ENCODE measurements at regions not wholly inside any gene's neighbourhood (a gene's known extent, or its start where the extent isn't known, plus 50 kb on each side); places are given as distances from the start of the nearest gene placed in this dataset.

- ATAC-seq (no peak), DNase-seq (no peak)
- Mint-ChIP-seq H3K4me3 (no peak overlapping the region), H3K27me3 (no peaks in the 10 kb centered on the region), H3K9me3 (ENCODE audit: low read depth) (no peaks in the 10 kb centered on the region), H3K4me1 (no peaks in the 10 kb centered on the region), H3K27ac (no peak overlapping the region), H3K36me3 (ENCODE audit: low read depth) (no peaks in the 10 kb centered on the region)
- POLR2A ChIA-PET = no interaction called here
- CTCF ChIA-PET = interaction anchor here (0.5 to 1.9 kb wide), 3 partner anchors 13 to 1392 kb away, joined by 3 to 5 read pairs (median 3); no protein-coding TSS in a partner anchor
- intact Hi-C loops (cut with DNase I, micrococcal nuclease) = no loop called here
These were observed 151.4 kb downstream of the PTPN20 start for GRCh38 chr10:47062441-47063200.

- POLR2A ChIA-PET = interaction anchor here (0.6 kb wide), 1 partner anchor 70 kb away, joined by 3 read pairs; no protein-coding TSS in a partner anchor
- Mint-ChIP-seq H3K4me1 (no peaks in the 10 kb centered on the region), H3K27me3 (no peaks in the 10 kb centered on the region)
These were observed 152.6 kb downstream of the PTPN20 start for GRCh38 chr10:47063858-47064257.

GRCh38 chr10:47065903-47066302, 154.7 kb downstream of the PTPN20 start:
- no peaks in the 10 kb centered on the region for H3K27me3 Mint-ChIP-seq
- no peaks in the 10 kb centered on the region for H3K9me3 Mint-ChIP-seq (ENCODE audit: low read depth)
- CTCF ChIA-PET = no interaction called here
- POLR2A ChIA-PET = no interaction called here
- ATAC-seq (no peak), DNase-seq (no peak)
- no peak overlapping the region for H3K4me3 Mint-ChIP-seq
- H3K36me3 Mint-ChIP-seq (ENCODE audit: low read depth) = no peaks in the 10 kb centered on the region
- no peaks in the 10 kb centered on the region for H3K4me1 Mint-ChIP-seq
- H3K27ac Mint-ChIP-seq = no peak overlapping the region
- intact Hi-C loops (cut with DNase I, micrococcal nuclease) = no loop called here

More at GRCh38 chr10:47063858-47064257, 152.6 kb downstream of the PTPN20 start:
- Mint-ChIP-seq H3K4me3 (no peak overlapping the region), H3K27ac (no peak overlapping the region), H3K36me3 (ENCODE audit: low read depth) (no peaks in the 10 kb centered on the region), H3K9me3 (ENCODE audit: low read depth) (no peaks in the 10 kb centered on the region)
- intact Hi-C loops (cut with DNase I, micrococcal nuclease) = no loop called here
- no peak for ATAC-seq
- CTCF ChIA-PET = interaction anchor here (0.6 to 1.9 kb wide), 2 partner anchors 30 to 248 kb away, joined by 3 to 5 read pairs; no protein-coding TSS in a partner anchor
- no peak for DNase-seq

GRCh38 chr10:47067949-47068940, 157.0 kb downstream of the PTPN20 start:
- ATAC-seq (no peak), DNase-seq (no peak)
- Mint-ChIP-seq H3K36me3 (ENCODE audit: low read depth) (no peaks in the 10 kb centered on the region), H3K27me3 (peaks cover 2% of the 10 kb centered on the region), H3K4me1 (no peaks in the 10 kb centered on the region), H3K9me3 (ENCODE audit: low read depth) (no peaks in the 10 kb centered on the region), H3K27ac (no peak overlapping the region), H3K4me3 (no peak overlapping the region)
- intact Hi-C loops (cut with DNase I, micrococcal nuclease) = no loop called here
- CTCF ChIA-PET = interaction anchor here (0.7 kb wide), 1 partner anchor 484 kb away, joined by 3 read pairs; no protein-coding TSS in a partner anchor
- POLR2A ChIA-PET = no interaction called here

GRCh38 chr10:47070541-47070940, 159.3 kb downstream of the PTPN20 start:
- Mint-ChIP-seq H3K9me3 (ENCODE audit: low read depth) (no peaks in the 10 kb centered on the region), H3K27me3 (peaks cover 2% of the 10 kb centered on the region), H3K4me1 (no peaks in the 10 kb centered on the region), H3K36me3 (ENCODE audit: low read depth) (no peaks in the 10 kb centered on the region), H3K27ac (no peak overlapping the region), H3K4me3 (no peak overlapping the region)
- ChIA-PET CTCF (interaction anchor here (1.2 to 2.3 kb wide), 2 partner anchors 23 to 56 kb away, joined by 3 to 12 read pairs; no protein-coding TSS in a partner anchor), POLR2A (no interaction called here)
- DNase-seq (no peak), ATAC-seq (no peak)
- intact Hi-C loops (cut with DNase I, micrococcal nuclease) = no loop called here

- no peak for DNase-seq
- peaks cover 2% of the 10 kb centered on the region for H3K27me3 Mint-ChIP-seq
- H3K27ac Mint-ChIP-seq = no peak overlapping the region
- peaks cover 2% of the 10 kb centered on the region for H3K4me1 Mint-ChIP-seq
- POLR2A ChIA-PET = no interaction called here
- H3K9me3 Mint-ChIP-seq (ENCODE audit: low read depth) = no peaks in the 10 kb centered on the region
- H3K36me3 Mint-ChIP-seq (ENCODE audit: low read depth) = no peaks in the 10 kb centered on the region
- H3K4me3 Mint-ChIP-seq = no peak overlapping the region
- CTCF ChIA-PET = interaction anchor here (1.0 to 2.3 kb wide), 4 partner anchors 24 to 94 kb away, joined by 3 to 12 read pairs (median 3); no protein-coding TSS in a partner anchor
- intact Hi-C loops (cut with DNase I, micrococcal nuclease) = no loop called here
- no peak for ATAC-seq
These were observed 160.7 kb downstream of the PTPN20 start for GRCh38 chr10:47071891-47072290.

GRCh38 chr10:47073967-47074366, 162.7 kb downstream of the PTPN20 start:
- POLR2A ChIA-PET = no interaction called here
- no peak overlapping the region for H3K27ac Mint-ChIP-seq
- H3K4me3 Mint-ChIP-seq = no peak overlapping the region
- ATAC-seq = no peak
- intact Hi-C loops (cut with DNase I, micrococcal nuclease) = no loop called here
- H3K9me3 Mint-ChIP-seq (ENCODE audit: low read depth) = no peaks in the 10 kb centered on the region
- no peaks in the 10 kb centered on the region for H3K36me3 Mint-ChIP-seq (ENCODE audit: low read depth)
- CTCF ChIA-PET = no interaction called here
- DNase-seq = no peak
- peaks cover 5% of the 10 kb centered on the region for H3K4me1 Mint-ChIP-seq
- H3K27me3 Mint-ChIP-seq = peaks cover 2% of the 10 kb centered on the region

GRCh38 chr10:47076949-47077361, 165.7 kb downstream of the PTPN20 start:
- CTCF ChIA-PET = interaction anchor here (1.2 kb wide), 1 partner anchor 30 kb away, joined by 3 read pairs; no protein-coding TSS in a partner anchor
- H3K27me3 Mint-ChIP-seq = peaks cover 2% of the 10 kb centered on the region
- ATAC-seq = peak; percentile 30

GRCh38 chr10:47077386-47077785, 166.2 kb downstream of the PTPN20 start:
- CTCF ChIA-PET = interaction anchor here (1.2 kb wide), 1 partner anchor 30 kb away, joined by 3 read pairs; no protein-coding TSS in a partner anchor
- peaks cover 2% of the 10 kb centered on the region for H3K27me3 Mint-ChIP-seq
- peaks cover 13% of the 10 kb centered on the region for H3K4me1 Mint-ChIP-seq

More at GRCh38 chr10:47076949-47077361, 165.7 kb downstream of the PTPN20 start:
- no peak overlapping the region for H3K27ac Mint-ChIP-seq
- DNase-seq = no peak
- intact Hi-C loops (cut with DNase I, micrococcal nuclease) = no loop called here
- POLR2A ChIA-PET = no interaction called here
- H3K9me3 Mint-ChIP-seq (ENCODE audit: low read depth) = no peaks in the 10 kb centered on the region
- H3K4me3 Mint-ChIP-seq = no peak overlapping the region
- H3K36me3 Mint-ChIP-seq (ENCODE audit: low read depth) = no peaks in the 10 kb centered on the region
- H3K4me1 Mint-ChIP-seq = peaks cover 13% of the 10 kb centered on the region

GRCh38 chr10:47077941-47078340, 166.7 kb downstream of the PTPN20 start:
- no peak overlapping the region for H3K27ac Mint-ChIP-seq
- H3K36me3 Mint-ChIP-seq (ENCODE audit: low read depth) = no peaks in the 10 kb centered on the region
- no peaks in the 10 kb centered on the region for H3K9me3 Mint-ChIP-seq (ENCODE audit: low read depth)
- H3K27me3 Mint-ChIP-seq = no peaks in the 10 kb centered on the region
- no peak overlapping the region for H3K4me3 Mint-ChIP-seq
- no peak for DNase-seq
- H3K4me1 Mint-ChIP-seq = peaks cover 13% of the 10 kb centered on the region
- no peak for ATAC-seq
- ChIA-PET POLR2A (no interaction called here), CTCF (no interaction called here)
- intact Hi-C loops (cut with DNase I, micrococcal nuclease) = no loop called here

More at GRCh38 chr10:47077386-47077785, 166.2 kb downstream of the PTPN20 start:
- no peak overlapping the region for H3K27ac Mint-ChIP-seq
- ATAC-seq (no peak), DNase-seq (no peak)
- H3K9me3 Mint-ChIP-seq (ENCODE audit: low read depth) = no peaks in the 10 kb centered on the region
- intact Hi-C loops (cut with DNase I, micrococcal nuclease) = no loop called here
- POLR2A ChIA-PET = no interaction called here
- no peaks in the 10 kb centered on the region for H3K36me3 Mint-ChIP-seq (ENCODE audit: low read depth)
- H3K4me3 Mint-ChIP-seq = no peak overlapping the region

GRCh38 chr10:47078393-47079203, 167.4 kb downstream of the PTPN20 start:
- H3K4me3 Mint-ChIP-seq = no peak overlapping the region
- DNase-seq (no peak), ATAC-seq (no peak)
- no peaks in the 10 kb centered on the region for H3K27me3 Mint-ChIP-seq
- intact Hi-C loops (cut with DNase I, micrococcal nuclease) = no loop called here
- H3K4me1 Mint-ChIP-seq = peaks cover 13% of the 10 kb centered on the region
- no peaks in the 10 kb centered on the region for H3K36me3 Mint-ChIP-seq (ENCODE audit: low read depth)
- ChIA-PET CTCF (no interaction called here), POLR2A (no interaction called here)
- no peaks in the 10 kb centered on the region for H3K9me3 Mint-ChIP-seq (ENCODE audit: low read depth)
- H3K27ac Mint-ChIP-seq = no peak overlapping the region
